Activated CD4-positive, alpha-beta T cell treated with anti-CD3 and anti-CD28 coated beads for 48 hours (primary cell): ENCODE measurements at regions not wholly inside any gene's neighbourhood (a gene's known extent, or its start where the extent isn't known, plus 50 kb on each side); places are given as distances from the start of the nearest gene placed in this dataset.
"Not testable (repeated sequence)": the region's sequence is repeated elsewhere in the genome, so short reads cannot be mapped to it uniquely, and the experiment has no call there.

Experiments
- DNase-seq: peaks from one replicate; pipeline ENCODE4 v3.0.0-alpha.2; 2020

DNA sequence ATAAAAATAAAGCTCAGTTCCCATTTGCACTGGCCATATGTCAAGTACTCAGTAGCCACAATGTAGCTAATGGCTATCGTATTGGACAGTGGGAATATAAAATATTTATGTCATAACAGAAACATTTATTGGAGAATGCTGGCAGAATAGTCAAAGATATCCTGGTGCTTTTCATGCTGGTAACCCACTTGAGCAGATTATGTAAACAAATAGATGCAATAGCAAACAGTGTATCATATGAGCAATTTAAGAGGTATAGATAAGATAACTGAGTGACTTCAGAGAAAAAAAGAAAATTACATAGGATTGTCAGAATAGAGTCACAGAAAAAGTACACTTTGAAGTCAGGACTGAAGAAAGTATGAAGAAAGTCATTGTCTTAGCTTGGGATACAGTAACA is 426.6 kb downstream of the NDFIP2 start:
- no peak for DNase-seq

DNA sequence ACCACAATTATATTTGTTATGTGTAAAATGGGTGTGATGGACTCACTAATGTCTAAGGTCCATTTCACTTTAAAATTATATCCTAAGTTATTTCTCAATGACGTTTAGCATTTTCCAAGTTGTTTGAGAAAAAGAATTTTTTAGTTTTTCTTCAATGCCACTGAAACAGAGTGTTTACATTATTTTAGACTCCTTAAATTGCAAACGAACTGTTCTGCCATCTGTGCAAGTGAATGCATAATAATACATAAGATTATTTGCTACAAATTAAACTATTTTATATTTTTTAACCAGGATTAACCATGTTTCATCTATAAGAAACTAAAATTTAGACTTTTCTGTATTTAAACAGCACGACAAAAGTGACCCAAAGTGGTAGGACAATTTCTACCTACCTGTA is 425.4 kb downstream of the NDFIP2 start:
- DNase-seq = no peak

DNA sequence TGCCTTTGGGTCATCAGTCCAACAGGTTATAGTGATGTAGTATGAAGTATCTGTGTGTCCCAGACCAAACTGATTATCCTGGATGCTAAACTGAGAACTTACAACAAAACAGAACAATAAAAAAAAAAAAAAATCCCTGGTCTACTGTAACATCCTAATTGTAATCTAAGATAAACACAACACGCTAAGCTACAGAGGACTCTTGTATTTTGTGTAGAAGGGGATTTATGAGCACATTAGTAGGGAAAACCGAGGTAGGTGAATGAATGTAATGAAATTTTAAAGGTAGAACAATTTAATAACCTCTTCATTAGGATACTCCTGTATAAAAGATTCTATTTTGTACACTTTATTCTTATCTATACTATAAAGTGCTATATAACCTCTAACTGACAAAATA is 424.1 kb downstream of the NDFIP2 start:
- no peak for DNase-seq

DNA sequence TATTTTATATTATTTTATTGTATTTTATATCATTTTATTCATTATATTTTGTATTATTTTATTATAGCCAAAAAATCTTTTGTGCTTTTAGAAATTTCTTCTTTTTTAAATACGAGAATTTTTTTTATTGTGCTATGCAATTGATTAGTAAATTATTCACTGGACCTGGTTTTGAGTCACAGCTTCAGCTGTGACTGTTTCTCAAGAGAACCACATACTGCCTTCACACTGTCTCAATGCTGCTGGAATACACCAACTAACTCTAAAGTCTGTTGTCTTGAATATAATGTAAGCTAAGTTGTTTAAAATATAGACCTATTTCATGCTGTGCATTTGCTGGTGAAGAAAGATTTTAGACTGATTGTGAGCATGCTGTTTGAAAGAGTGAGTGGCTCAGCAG is 423.6 kb downstream of the NDFIP2 start:
- no peak for DNase-seq

DNA sequence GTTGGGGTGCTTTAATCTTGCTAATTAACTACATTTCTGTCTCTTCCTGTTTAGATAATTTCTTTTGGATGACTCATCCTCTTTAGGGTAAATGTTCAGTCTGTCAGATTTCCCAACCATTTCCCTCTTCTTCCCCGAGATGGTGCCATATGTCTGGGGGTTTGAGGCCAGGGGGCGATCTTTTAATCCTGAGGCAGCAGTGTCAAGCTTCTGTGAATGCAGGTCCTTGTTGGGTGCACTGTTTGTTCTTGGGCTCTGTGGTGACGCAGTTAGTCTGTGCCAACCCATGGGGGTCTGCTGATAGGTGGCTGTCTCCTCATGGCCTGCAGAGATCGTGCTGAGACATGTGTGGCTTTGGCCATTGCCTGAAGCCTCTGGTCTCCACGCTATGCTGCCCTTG is 420.4 kb downstream of the NDFIP2 start:
- no peak for DNase-seq

DNA sequence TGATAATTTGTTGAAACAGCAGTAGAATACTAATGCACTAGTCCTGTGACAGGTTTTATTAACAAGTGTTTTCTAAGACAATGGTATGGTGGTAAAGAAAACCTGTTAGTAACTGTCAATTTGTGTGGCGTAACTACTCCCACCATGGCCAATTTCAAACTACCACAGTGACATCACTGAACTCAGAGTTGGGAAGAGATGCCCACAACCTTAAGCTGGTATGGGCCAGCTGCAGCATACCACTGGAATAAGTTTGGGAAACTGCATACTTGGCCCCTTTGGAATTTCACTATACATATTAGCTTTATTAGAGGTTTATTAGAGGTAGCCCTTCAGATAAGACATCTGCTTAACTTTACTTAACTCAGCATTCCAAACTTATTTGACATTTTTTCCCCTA is 419.4 kb downstream of the NDFIP2 start:
- DNase-seq = no peak

DNA sequence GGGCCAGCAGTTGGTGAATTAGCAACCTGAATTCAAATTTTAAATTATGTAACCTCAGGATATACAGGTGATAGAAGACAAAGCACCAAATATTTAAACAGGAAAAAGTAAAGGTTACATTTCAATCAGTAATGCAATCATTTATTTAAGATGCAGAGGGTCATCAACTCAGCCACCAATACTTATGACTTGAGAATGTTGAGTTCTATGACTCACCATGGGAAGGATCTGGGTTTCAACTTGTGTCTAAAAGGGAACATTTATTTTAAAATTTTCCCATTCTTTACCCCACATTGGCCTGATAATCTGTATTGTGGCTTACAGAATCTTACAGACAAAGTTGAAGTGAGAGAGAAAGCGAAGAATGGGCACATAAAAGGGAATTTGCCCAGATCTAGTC is 418.0 kb downstream of the NDFIP2 start:
- DNase-seq = no peak

DNA sequence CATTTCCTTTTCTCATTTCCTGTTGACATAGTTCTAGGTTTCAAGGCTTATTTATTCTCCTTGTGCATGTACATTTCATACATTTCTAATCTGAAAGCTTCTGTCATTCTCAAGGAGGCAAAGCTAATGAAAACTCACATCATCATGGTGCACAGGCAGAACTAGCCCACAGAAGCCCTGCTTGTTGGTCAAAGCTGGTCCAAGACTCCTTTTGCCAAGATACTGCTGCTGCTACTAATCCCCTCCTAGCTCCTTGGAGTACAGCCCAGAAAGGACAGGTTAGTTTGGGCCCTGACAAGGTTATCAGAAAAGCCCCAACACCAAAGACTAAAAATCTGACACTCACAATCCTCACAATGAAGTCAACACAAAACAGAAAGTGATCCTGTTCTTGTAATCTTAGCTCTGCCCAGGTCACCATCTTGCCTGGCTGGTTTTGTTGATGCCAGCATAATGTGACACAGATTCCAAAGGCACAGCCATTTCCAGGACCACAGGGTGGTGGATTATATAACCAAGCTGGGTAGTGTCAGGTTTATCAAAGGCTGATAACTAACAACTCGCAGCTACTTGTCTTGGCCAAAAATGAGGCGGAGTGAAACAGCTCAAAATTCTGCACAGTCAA is 417.4 kb downstream of the NDFIP2 start:
- DNase-seq = no peak

DNA sequence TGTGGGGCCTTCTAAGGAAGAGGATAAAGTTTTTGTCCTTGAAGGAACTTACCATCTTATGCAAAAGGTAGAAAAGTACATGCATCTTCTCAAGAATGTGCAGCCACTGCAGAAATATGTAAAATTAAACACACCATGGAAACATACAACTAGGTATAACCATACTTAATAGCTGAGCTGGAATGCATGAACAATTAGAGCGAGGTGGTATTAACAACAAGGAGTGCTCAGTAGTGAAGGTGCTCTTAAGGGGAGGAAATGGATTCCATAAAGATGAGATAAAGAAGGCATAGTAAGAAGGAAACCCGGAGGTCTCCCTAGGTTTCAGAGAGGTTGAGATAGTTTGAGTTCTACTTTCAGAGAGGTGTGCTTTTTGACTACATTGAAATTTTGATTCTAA is 415.9 kb downstream of the NDFIP2 start:
- no peak for DNase-seq

DNA sequence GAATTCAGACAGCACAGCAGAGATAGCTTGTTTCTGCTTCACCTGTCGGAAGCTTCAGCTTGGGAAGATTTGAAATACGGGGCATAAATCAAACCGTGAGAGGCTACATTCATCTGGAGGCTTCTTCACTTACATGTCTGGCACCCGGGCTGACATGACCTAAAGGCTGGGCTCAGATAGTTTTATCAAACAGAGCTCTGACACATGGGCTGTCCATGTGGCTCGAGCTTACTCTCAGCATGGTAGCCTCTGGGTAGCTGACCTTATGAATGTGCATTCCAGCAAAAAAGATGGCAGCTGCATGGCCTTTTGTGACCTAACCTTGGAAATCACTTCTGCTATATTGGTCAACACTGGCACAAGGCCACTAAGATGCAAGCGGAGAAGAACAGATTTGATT is 414.5 kb downstream of the NDFIP2 start:
- no peak for DNase-seq

DNA sequence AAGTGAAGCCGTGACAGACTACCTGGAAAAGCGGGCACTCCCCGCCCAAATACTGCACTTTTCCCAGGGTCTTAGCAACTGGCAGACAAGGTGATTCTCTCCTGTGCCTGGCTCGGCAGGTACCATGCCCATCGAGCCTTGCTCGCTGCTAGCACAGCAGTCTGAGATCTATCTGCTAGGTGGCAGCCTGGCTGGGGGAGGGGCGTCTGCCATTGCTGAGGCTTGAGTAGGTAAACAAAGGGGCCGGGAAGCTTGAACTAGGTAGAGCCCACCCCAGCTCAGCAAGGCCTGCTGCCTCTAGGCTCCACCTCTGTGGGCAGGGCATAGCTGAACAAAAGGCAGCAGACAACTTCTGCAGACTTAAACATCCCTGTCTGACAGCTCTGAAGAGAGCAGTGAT is 406.3 kb downstream of the NDFIP2 start:
- DNase-seq = not testable (repeated sequence)

DNA sequence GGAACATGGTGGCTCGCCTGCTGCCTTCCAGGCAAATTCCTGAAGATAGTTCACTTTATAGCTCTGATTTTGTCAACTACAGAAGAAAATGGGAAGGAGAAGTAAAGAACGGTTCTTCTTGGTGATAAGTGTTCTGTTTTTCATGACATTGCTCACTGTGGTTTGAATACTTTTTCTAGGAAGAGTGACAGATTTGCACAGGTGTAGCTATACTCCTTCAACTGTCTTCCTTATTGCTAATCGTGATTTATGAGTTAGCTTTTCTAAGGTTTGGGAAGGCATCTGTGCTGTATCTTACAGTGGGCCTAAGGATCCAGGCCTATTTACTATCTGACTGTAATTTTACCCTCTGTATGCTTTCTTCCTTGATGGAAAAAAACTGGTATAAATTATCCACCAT is 405.6 kb downstream of the NDFIP2 start:
- DNase-seq = no peak

DNA sequence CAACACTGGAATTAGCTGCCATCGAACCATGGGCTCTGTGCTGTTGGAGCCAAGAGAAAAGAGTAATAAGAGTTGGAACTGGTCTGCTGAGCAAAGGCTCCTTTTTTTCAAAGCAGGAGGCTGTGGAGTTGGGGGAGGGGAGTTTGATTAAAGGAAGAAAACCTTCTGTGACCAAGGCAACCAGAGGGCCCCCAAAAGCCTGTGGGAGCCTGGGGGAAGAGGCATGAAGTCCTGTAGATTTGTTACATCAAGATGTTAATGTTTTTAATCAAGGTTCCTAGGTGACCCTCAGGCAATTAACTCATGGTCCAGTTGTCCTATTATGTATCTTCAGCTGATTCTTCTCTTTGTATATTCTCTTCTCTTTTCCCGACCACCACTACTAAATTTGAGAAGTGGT is 403.9 kb downstream of the NDFIP2 start:
- DNase-seq = no peak

DNA sequence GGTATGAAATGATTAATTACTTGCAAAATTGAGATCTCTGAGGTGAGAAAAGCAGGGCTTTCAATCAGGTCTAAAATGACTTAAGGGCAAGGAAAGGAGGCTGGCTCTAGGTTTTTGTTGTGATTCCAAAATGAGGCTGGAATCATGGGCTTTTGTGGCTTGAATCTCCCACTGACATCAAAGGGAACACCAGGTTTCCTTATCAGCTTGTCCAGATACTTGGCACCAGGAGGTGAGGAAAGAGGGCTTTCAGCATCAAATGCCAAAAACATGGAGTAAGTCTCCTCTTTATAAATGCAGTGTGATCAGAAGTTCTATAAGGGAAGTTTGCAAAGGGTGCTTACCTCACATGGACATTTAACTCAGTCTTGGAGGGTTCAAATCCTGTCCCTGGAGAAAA is 402.3 kb downstream of the NDFIP2 start:
- no peak for DNase-seq

DNA sequence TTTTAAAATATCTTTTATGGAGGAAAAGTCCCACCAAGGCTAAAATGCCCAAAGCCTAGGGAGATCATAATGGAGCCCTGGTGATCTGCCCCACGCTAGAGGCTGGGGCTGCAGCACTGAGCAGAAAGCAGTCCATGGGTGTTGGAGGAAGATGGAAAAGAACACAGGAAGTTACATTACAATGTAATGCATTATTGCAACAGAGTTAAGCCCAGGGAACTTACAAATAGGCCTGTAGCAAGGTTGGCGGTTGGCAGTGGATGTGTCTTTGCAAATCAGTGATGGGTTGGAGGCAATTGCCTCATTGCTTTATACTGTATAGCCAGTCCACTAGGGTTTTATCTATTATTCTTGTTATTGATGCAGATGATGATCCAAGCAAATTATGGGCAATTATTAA is 399.9 kb downstream of the NDFIP2 start:
- no peak for DNase-seq

DNA sequence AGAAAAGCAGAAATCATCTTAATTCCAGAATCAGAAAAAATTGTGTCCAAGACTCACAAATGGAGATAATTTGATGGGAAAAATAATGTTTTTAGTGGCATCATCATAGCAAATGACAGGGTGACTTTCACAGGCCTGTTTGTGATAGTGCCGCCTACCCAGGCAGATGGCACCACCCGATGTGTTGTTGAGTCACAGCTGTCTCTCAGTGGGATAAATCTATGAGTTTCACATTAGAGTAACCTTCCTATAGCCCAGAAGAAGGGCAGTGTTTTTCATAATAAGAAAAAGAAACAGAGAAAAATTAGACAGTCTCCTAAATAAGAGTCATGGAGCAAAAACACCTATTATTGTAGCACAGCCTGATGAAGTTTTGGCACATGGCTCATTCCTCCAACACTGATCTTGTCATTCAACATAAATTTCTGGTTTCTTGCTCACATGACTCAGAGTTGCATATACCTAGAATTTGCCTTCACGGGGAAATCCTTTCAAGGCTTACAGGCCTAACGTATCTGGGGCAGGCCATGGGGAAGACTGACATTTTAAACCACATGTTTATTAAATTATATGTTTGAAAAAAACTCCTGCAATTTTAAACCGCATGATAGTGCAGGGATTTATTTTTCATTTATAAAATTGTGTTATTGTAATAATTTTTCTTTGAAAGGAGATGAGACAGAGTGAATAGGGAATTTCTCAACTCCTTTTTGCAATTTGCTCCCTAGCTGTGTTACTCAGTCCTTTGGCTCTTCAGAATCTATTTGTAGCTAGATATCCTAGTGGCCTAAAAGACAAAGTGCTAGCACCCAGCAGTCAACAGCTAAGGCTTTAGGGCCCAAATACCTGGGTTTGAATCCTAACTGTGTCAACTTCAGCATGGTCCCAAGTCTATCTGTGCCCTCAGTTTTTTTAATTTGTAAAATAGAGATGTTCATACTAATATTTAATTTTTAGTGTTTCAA is 393.7 kb downstream of the NDFIP2 start:
- DNase-seq = no peak

DNA sequence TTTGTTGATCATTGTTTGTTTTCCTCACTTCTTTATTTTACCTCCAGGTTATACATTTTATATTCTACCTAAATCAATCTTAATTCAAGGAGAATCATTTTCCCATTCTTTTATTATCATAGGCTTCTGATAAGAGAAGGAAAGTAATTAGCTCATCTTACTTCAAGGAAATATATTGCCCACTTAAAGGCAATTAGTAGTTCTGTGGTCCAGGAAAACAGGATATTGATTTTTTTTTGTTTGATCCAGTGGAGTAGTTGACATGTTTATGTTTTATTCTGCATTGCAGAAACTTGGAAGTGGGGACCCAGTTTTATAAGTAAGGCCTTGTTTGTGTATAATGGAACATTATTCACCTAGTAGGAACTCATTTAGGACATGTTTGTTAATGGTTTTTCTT is 390.6 kb downstream of the NDFIP2 start:
- DNase-seq = no peak

DNA sequence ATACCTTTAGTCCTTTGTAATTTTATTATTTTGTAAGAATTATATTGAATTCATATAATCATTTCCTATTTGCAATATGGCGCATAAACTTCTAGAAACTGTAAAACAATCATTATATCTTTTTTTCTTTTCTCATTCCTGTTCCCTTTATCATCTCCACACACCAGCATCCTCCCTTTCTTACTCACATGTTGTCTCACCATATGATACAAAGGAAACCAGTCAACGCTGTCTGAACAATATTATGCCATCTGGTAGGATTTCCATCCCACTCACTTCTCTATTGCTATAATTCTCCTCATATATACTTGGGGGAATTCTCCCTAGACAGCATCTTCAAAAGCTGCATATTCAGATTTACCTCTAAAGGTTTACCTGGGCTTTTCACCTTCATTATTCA is 389.8 kb downstream of the NDFIP2 start:
- no peak for DNase-seq

DNA sequence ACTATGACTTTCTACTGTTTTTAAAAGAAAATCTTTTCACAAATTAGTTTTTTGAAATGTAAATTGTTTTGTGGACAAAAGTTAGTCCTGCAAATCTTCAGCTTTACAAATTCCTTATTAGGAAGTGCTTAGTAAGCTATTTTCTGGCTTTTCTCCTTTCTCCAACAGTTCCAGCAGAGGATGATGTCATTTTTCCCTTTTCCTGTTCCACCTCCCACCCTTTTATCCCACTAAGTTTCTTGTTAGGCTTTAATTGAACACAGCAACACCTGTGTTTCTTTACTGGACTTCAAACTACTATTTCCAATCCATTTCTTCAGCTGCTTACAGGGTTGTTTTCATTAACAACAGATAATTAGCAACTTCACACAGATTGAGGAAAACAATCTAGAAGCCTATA is 389.2 kb downstream of the NDFIP2 start:
- DNase-seq = no peak

DNA sequence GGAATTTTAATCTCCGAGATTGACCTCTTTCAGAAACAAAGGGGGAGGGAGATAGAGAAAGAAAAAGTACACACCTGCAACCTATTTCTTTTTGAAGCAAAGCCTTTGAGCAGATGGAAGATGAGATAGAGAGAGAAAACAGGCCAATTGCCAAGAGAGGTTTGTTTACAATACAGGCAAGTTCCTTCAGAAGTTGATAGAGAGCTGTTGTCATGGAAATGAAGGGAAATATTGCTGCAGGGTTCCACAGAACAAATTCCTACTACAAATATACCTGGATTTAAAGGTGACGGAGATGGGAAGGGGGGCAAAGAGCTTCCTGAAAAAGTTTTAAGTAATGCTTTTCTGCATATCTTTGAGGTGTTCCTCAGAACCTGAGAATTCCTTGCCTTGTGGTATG is 388.4 kb downstream of the NDFIP2 start:
- DNase-seq = no peak

DNA sequence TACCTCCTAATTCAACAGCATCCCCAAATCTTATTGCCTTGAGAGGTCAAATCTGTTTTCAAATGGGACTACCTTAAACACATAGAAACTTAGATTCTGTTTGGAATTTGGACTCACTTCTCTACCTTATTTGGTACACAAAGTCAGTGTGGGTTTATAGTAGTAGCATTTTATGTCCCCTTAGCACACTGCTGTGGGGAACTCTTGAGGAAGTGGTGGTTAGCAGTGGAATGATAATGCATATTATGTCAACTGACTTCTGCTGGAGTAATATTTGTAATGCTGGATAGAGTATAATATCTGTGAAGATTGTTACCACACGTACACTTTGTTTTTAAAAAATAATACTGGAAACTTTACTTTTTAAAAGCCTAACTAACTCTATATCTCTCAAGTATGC is 386.3 kb downstream of the NDFIP2 start:
- DNase-seq = no peak

DNA sequence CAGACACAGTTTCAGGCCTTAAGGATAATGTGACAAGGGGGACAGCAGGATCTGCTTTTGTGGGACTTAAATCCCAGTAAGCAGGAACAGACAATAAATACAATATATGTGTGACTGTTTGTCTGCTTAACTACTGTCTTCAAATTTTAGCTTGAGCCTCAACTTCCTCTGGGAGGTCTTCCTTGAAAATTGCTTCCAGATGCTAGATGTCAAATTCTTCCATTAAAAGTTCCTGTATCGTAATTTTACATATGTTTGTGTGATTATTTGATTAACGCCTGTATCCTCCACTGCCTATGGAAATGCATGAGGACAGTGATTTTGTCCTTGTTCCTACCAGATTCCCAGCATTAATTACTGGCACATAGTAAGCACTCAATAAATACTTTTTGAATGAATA is 385.5 kb downstream of the NDFIP2 start:
- no peak for DNase-seq

DNA sequence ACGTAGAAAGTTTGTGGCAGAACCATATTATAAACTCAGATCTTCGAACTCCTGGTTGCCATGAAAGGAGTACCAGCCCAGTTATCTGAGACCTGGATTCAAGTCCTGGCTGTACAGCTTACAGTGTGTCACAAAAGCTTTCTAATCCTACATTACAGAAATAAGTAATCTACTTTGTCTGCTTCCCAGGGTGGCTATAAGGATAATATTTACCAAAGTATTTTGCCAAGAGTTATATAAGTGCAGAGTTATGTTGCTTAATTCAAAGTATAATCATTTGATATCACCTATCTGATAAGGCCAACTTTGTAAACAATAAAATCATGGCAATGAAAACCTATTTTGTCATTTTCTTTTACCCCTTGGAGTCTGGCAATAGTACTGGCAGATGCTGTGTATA is 381.6 kb downstream of the NDFIP2 start:
- no peak for DNase-seq

DNA sequence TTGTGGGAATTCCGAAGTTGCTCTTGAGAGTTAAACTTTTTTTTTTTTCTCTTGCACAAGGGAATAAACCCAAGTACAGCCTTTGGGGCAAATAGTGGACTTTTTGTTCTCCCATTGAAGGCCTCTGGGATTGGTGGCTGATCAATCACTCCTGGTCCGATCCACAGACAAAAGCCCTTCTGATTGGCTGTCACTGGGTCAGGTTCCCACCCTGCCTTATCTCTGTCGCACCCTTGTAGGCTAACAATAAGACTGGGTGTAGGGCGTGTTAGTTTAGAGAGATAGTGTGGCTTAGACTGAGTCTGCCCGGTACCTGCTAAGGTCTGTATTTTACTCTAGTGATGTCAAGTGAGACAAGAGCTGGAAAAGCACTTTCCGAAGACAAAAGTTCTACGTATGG is 380.8 kb downstream of the NDFIP2 start:
- DNase-seq = no peak

DNA sequence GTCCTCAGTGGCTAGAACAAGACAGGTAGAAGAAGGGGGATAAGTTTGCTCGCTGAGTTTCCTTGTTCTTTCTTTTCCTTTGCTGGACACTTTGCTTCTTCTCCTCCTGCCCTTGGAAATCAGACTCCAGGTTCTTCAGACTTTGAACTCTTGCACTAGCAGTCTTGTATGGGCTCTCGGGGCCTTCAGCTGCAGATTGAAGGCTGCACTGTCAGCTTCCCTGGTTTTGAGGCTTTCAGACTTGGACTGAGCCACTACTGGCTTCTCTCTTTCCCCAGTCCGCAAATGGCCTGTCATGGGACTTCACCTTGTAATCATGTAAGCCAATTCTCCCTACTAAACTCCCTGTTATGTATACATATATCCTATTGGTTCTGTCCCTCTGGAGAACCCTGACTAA is 379.8 kb downstream of the NDFIP2 start:
- DNase-seq = no peak
